ENCODE measurements at regions not wholly inside any gene's neighbourhood (a gene's known extent, or its start where the extent isn't known, plus 50 kb on each side); places are given as distances from the start of the nearest gene placed in this dataset.

DNA sequence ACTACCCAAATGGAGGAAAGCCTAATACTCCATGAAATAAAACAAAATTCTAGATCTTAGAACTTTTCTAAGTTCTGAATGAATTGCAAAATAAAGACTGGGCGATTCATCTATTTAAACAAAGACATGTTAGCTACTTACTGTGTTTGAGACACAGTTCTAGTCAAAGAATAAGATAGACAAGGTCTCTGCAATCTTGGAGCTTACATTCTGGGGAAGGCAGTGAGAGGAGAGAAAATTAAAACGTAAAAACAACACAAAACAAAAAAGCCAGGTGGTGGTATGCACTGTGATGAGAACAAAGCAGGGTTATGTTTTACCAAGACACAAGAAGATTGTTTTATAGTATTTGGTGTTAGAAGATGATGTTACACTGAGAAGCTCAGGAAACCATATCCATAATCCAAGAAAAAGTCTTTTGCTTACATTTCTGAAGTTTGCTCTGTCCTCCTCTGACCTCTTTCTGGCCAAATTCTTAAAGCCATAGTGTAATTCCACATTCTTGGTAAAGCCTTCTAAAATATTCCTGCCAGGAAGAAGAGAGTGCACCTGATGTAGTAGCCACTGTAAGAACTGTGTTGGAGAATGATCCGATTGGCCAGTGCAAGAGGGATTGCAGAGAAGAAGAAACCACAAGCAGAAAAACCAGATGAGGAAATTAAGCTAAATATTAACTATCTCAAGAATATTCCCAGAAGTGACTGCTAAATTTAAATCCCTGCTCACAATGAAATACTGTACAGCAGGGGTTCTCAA, 218.4 kb downstream of the PCSK1 start:
- TF ChIP-seq, protein P1, sequence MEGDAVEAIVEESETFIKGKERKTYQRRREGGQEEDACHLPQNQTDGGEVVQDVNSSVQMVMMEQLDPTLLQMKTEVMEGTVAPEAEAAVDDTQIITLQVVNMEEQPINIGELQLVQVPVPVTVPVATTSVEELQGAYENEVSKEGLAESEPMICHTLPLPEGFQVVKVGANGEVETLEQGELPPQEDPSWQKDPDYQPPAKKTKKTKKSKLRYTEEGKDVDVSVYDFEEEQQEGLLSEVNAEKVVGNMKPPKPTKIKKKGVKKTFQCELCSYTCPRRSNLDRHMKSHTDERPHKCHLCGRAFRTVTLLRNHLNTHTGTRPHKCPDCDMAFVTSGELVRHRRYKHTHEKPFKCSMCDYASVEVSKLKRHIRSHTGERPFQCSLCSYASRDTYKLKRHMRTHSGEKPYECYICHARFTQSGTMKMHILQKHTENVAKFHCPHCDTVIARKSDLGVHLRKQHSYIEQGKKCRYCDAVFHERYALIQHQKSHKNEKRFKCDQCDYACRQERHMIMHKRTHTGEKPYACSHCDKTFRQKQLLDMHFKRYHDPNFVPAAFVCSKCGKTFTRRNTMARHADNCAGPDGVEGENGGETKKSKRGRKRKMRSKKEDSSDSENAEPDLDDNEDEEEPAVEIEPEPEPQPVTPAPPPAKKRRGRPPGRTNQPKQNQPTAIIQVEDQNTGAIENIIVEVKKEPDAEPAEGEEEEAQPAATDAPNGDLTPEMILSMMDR (IDR thresholded peaks at IDR 0.05), result no peak
- no peak for TF ChIP-seq STAT6 (CRISPR knock-in tag; conservative IDR thresholded peaks at IDR 0.05; ENCODE audit: low read depth)
- no peak for TF ChIP-seq ZNF121 (CRISPR knock-in tag; IDR thresholded peaks at IDR 0.05)
- TF ChIP-seq, protein P2, sequence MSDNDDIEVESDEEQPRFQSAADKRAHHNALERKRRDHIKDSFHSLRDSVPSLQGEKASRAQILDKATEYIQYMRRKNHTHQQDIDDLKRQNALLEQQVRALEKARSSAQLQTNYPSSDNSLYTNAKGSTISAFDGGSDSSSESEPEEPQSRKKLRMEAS (CRISPR knock-in tag; IDR thresholded peaks at IDR 0.05), result no peak
